Stomach (tissue), 8 donors: ENCODE measurements at regions not wholly inside any gene's neighbourhood (a gene's known extent, or its start where the extent isn't known, plus 50 kb on each side); places are given as distances from the start of the nearest gene placed in this dataset.
A peak's percentile ranks its signal among the peaks of the same experiment; 100 is the strongest.

ENCODE experiments used
- DNase-seq, 2 donors: peaks; one replicate each; pipeline versions ENCODE4 v3.0.0 to v3.0.0-alpha.2; 2013 to 2019
- H3K27ac ChIP-seq, 5 donors: fragments of 200-600 bp in 4 of 5; sonication (generic) in 4 of 5; one replicate each; pipeline ENCODE4 v1.5.1; 2013 to 2019; ENCODE audit warnings: mild to moderate bottlenecking in 1 of 5, moderate library complexity in 1 of 5
- H3K27me3 ChIP-seq, 3 donors: fragments of 200-600 bp; sonication (generic); one replicate each; pipeline ENCODE4 v1.5.1; 2017 to 2019; ENCODE audit warnings: mixed run types in 1 of 3
- H3K36me3 ChIP-seq, 4 donors: fragments of 200-600 bp; sonication (generic); 1 replicate in 3 of 4; 2 replicates in 1 of 4; pipeline ENCODE4 v1.5.1; 2016 to 2019
- H3K4me1 ChIP-seq, 4 donors: fragments of 200-600 bp; sonication (generic); one replicate each; pipeline ENCODE4 v1.5.1; 2016 to 2019
- H3K4me3 ChIP-seq, 4 donors: fragments of 200-600 bp; sonication (generic) in 3 of 4; one replicate each; pipeline ENCODE4 v1.5.1; 2016 to 2019; ENCODE audit warnings: mild to moderate bottlenecking in 1 of 4
- H3K9me3 ChIP-seq, 4 donors: fragments of 200-600 bp; sonication (generic); one replicate each; pipeline ENCODE4 v1.5.1; 2016 to 2019
- EP300 ChIP-seq: sonication (generic); formaldehyde crosslinking; IDR thresholded peaks from one replicate; pipeline ENCODE4 v1.6.1; 2017; ENCODE audit warnings: antibody characterized with exemption
- POLR2A ChIP-seq, 4 donors: fragments of 450-650 bp; IDR thresholded peaks; one replicate each; pipeline ENCODE4 v1.6.1; 2016; ENCODE audit warnings: antibody characterized with exemption in 4 of 4, control low read depth in 2 of 4, mild to moderate bottlenecking in 1 of 4, moderate library complexity in 1 of 4
- POLR2AphosphoS5 ChIP-seq, 3 donors: sonication (generic); formaldehyde crosslinking; IDR thresholded peaks; one replicate each; pipeline ENCODE4 v1.6.1; 2016; ENCODE audit warnings: antibody characterized with exemption in 3 of 3
- WGBS, 5 donors: extraction: QIAGEN DNeasy Blood & Tissue Kit in 3 of 5; methylation state at CpG; one replicate each; pipeline versions ENCODE4 v1.1.5 to v1.1.7; 2013 to 2018; 5-methylcytosine and 5-hydroxymethylcytosine counted together
- intact Hi-C: fragments of 100-400 bp; cut with DNase I; formaldehyde crosslinking; loops from one replicate; pipeline ENCODE4 v1.15.1; 2023; ENCODE audit warnings: low total_unique reads
- TF ChIP-seq, protein P1 (sequence below), 7 experiments: fragments of 450-650 bp in 4 of 7; fragments of 200-600 bp in 3 of 7; sonication (generic) in 3 of 7; IDR thresholded peaks; one replicate each; pipeline ENCODE4 v1.5.1; 2016 to 2019; ENCODE audit warnings: antibody characterized with exemption in 7 of 7, control low read depth in 2 of 7, mild to moderate bottlenecking in 1 of 7
- donor health status: healthy with polysubstance abuse.
- donor health status: Bipolar disorder and iron deficiency.
- donor health status: healthy.

GRCh38 chr12:58529897-58530741 lies 390.2 kb downstream of the LRIG3 start:
- intact Hi-C loops = no loop called here
- Histone ChIP-seq H3K4me1 (peaks cover 0 to 14% (median 2%) of the 10 kb centered on the region in 4 donors), H3K27me3 (no peaks in the 10 kb centered on the region), H3K36me3 (no peaks in the 10 kb centered on the region), H3K4me3 (no peak overlapping the region), H3K9me3 (no peaks in the 10 kb centered on the region), H3K27ac (peak overlapping the region in 4 of 5 donors; percentile 4 to 51 (median 14))
- 51 to 73% (median 66%) methylated on average over 6 of the region's 6 CpGs for WGBS, 5 donors
- DNase-seq = peak in 1 of 2 donors; percentile 67
- TF ChIP-seq POLR2A (IDR thresholded peaks at IDR 0.05) = no peak
- peak in 2 of 3 donors; percentile 11 to 59 for TF ChIP-seq POLR2AphosphoS5 (IDR thresholded peaks at IDR 0.05)

DNA sequence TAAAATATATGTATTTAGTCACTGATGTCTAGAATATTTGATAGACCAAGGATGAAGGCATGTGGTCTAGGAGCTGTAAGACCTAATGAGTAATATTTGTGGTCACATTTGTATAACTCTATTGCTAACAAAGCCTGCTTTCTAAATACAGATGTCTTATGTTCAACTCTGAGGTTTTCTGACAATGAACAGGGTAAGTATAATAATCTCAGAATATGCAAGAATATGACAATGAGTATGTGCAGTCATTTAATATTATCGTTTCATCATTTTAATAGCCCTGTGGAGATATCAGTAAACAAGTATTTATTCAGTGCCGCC lies 389.6 kb downstream of the LRIG3 start:
- Histone ChIP-seq H3K27me3 (no peaks in the 10 kb centered on the region), H3K36me3 (no peaks in the 10 kb centered on the region), H3K27ac (peak overlapping the region in 1 of 5 donors; percentile 46), H3K9me3 (no peaks in the 10 kb centered on the region), H3K4me3 (no peak overlapping the region), H3K4me1 (peaks cover 0 to 14% (median 2%) of the 10 kb centered on the region in 4 donors)
- no peak for DNase-seq
- 64 to 86% (median 78%) methylated on average over 2 of the region's 2 CpGs for WGBS, 5 donors
- intact Hi-C loops = no loop called here
- TF ChIP-seq POLR2AphosphoS5 (IDR thresholded peaks at IDR 0.05) (no peak), POLR2A (IDR thresholded peaks at IDR 0.05) (no peak), EP300 (no peak)
- TF ChIP-seq, protein P1, sequence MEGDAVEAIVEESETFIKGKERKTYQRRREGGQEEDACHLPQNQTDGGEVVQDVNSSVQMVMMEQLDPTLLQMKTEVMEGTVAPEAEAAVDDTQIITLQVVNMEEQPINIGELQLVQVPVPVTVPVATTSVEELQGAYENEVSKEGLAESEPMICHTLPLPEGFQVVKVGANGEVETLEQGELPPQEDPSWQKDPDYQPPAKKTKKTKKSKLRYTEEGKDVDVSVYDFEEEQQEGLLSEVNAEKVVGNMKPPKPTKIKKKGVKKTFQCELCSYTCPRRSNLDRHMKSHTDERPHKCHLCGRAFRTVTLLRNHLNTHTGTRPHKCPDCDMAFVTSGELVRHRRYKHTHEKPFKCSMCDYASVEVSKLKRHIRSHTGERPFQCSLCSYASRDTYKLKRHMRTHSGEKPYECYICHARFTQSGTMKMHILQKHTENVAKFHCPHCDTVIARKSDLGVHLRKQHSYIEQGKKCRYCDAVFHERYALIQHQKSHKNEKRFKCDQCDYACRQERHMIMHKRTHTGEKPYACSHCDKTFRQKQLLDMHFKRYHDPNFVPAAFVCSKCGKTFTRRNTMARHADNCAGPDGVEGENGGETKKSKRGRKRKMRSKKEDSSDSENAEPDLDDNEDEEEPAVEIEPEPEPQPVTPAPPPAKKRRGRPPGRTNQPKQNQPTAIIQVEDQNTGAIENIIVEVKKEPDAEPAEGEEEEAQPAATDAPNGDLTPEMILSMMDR (IDR thresholded peaks at IDR 0.05) = no peak

DNA sequence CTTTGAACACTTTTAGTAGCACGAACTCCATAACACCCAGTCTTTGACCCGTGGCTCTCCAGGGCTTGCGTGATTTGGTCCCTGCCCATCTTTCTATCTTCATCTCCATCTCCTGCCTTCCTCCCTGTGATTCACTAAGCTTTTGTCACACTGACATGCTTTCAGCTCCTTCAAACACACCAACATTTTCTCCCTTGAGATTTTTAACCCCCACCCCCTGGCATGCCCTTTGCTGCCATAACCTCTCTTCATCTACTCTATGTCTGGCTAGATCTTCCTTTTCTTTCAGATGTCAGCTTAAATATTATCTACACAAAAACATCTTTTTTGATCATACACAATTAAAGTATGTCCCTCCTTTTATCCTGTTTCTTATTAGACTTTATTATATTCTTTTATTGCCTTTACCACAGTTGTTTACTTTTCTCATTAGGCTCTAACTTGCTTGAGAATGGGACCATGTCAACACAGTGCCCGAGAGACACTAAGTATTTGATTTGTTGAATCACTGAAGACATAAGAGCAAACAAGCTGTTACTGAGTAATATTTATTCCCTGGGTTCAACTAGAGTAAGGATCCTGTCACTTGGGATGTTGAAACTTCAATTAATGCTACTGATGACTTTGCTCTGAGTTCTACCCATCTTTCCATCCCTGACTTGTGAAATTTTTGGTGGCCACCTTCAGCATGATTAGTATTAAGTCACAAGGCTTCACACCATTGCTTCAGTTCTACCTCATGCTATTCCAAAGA lies 387.3 kb downstream of the LRIG3 start:
- intact Hi-C loops = no loop called here
- TF ChIP-seq EP300 (no peak), POLR2A (IDR thresholded peaks at IDR 0.05) (no peak)
- 71 to 85% (median 83%) methylated on average over 4 of the region's 4 CpGs for WGBS, 5 donors

DNA sequence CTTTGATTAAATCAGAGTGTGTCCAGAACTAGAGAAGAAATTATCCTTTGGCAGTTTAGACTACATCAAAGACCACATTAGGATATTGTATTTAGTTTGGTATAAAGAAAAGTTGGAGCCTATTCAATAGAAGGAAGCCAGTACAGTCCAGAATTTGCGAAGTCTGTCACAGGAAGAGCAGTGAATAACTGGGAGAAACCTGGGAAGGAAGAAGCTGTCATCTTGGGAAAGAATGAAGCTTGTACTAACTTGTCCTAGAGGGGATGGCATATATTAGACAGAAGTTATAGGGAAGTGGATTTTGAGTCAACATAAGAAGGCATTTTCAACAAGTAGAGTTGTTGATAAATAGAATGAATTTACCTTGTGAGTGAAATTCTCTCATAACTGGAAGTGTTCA lies 386.7 kb downstream of the LRIG3 start:
- 64 to 77% (median 76%) methylated on average over 1 of the region's 1 CpG for WGBS, 5 donors
- no peak overlapping the region for H3K4me3 ChIP-seq
- no peaks in the 10 kb centered on the region for H3K9me3 ChIP-seq
- no peak overlapping the region for H3K27ac ChIP-seq
- intact Hi-C loops = no loop called here
- peaks cover 0 to 14% (median 5%) of the 10 kb centered on the region in 4 donors for H3K4me1 ChIP-seq
- no peaks in the 10 kb centered on the region for H3K27me3 ChIP-seq
- DNase-seq = no peak
- H3K36me3 ChIP-seq = no peaks in the 10 kb centered on the region
- TF ChIP-seq EP300 (no peak), POLR2AphosphoS5 (IDR thresholded peaks at IDR 0.05) (no peak), POLR2A (IDR thresholded peaks at IDR 0.05) (no peak)
- TF ChIP-seq, protein P1 (IDR thresholded peaks at IDR 0.05) = no peak

More for the DNA sequence above, 387.3 kb downstream of the LRIG3 start:
- Histone ChIP-seq H3K27ac (no peak overlapping the region), H3K9me3 (no peaks in the 10 kb centered on the region), H3K27me3 (no peaks in the 10 kb centered on the region), H3K4me1 (peaks cover 0 to 14% (median 5%) of the 10 kb centered on the region in 4 donors), H3K4me3 (no peak overlapping the region), H3K36me3 (no peaks in the 10 kb centered on the region)
- DNase-seq = no peak

GRCh38 chr12:58537278-58537677 lies 383.0 kb downstream of the LRIG3 start:
- no peak for DNase-seq
- intact Hi-C loops = no loop called here

More at GRCh38 chr12:58537278-58537677, 383.0 kb downstream of the LRIG3 start:
- H3K27ac ChIP-seq = peak overlapping the region in 2 of 5 donors; percentile 6 to 31
- H3K9me3 ChIP-seq = no peaks in the 10 kb centered on the region
- no peak overlapping the region for H3K4me3 ChIP-seq
- peaks cover 0 to 11% (median 7%) of the 10 kb centered on the region in 4 donors for H3K4me1 ChIP-seq
- no peak for TF ChIP-seq POLR2A (IDR thresholded peaks at IDR 0.05)
- TF ChIP-seq POLR2AphosphoS5 (IDR thresholded peaks at IDR 0.05) = no peak
- no peak for TF ChIP-seq EP300
- 73 to 87% (median 77%) methylated on average over 5 of the region's 5 CpGs for WGBS, 5 donors
- H3K36me3 ChIP-seq = no peaks in the 10 kb centered on the region
- no peaks in the 10 kb centered on the region for H3K27me3 ChIP-seq
